ENCODE measurements at regions not wholly inside any gene's neighbourhood (a gene's known extent, or its start where the extent isn't known, plus 50 kb on each side); places are given as distances from the start of the nearest gene placed in this dataset.

GRCh38 chr22:44403602-44404329 is 91.0 kb upstream of the SHISAL1 start:
- no peak for TF ChIP-seq CTCF (optimal IDR thresholded peaks at IDR 0.05 in 1 of 3, IDR thresholded peaks at IDR 0.05 in 1 of 3, conservative IDR thresholded peaks at IDR 0.05 in 1 of 3; ENCODE audit: extremely low read depth in 1 of 3, insufficient read depth in 2 of 3, low read length in 3 of 3)
- TF ChIP-seq EZH2 (IDR thresholded peaks at IDR 0.05; ENCODE audit: low read length), result no peak
